Mucosa of descending colon (tissue), 3 donors: ENCODE measurements at regions not wholly inside any gene's neighbourhood (a gene's known extent, or its start where the extent isn't known, plus 50 kb on each side); places are given as distances from the start of the nearest gene placed in this dataset.
"Not testable (repeated sequence)": the region's sequence is repeated elsewhere in the genome, so short reads cannot be mapped to it uniquely, and the experiment has no call there.

Experiments used
- ATAC-seq: fragments of 200-7000 bp; cut with Tn5 transposase; one replicate; pipeline ENCODE4 v1.9.1; 2020; ENCODE audit warnings: mild to moderate bottlenecking, moderate library complexity
- DNase-seq, 3 donors: peaks; one replicate each; pipeline ENCODE4 v3.0.0-alpha.2; 2020
- H3K36me3 ChIP-seq: fragments of 200-600 bp; one replicate; pipeline ENCODE4 v1.8.0; 2021; ENCODE audit warnings: low read depth, mild to moderate bottlenecking
- H3K4me1 ChIP-seq: fragments of 200-600 bp; one replicate; pipeline ENCODE4 v1.8.0; 2021; ENCODE audit warnings: low read depth, mild to moderate bottlenecking
- H3K4me3 ChIP-seq: fragments of 200-600 bp; one replicate; pipeline ENCODE4 v1.8.0; 2021; ENCODE audit warnings: mild to moderate bottlenecking
- H3K9me3 ChIP-seq: fragments of 200-600 bp; one replicate; pipeline ENCODE4 v1.8.0; 2021; ENCODE audit warnings: mild to moderate bottlenecking
- CTCF ChIP-seq: fragments of 200-600 bp; IDR thresholded peaks from one replicate; pipeline ENCODE4 v1.8.0; 2022; ENCODE audit warnings: antibody characterized with exemption, mild to moderate bottlenecking
- intact Hi-C, 2 donors: fragments of 100-400 bp; cut with DNase I in 1 of 2; cut with micrococcal nuclease in 1 of 2; formaldehyde crosslinking; loops; one replicate each; pipeline versions ENCODE4 v1.11.0 to v1.11.1; 2022; cut with DNase I, micrococcal nuclease
- donor health status: DM: no; HTN: no; CAD: no; lungs with moderate emphysema.
- donor health status: DM: no; HTN: no; CAD: no.
- donor health status: DM: no; HTN: yes; CAD: no.

DNA sequence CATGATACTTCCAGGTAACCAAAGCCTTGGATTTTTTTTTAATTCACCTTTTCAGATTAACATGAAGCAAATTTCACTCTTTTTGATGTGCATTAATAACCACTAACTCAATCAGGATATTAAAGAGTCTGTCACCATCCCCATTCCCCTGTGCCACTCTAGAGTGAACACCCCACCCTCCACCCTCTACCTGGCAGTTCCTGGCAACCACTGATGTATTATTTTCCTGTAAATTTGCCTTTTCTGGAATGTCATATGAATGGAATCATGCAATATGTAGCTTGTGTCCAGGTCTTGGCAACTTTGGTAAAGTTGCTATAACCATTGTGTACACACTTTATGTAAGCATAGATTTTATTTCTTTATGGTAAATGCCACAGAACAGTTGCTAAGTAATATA is 627.6 kb downstream of the MCTP2 start:
- no peaks in the 10 kb centered on the region for H3K36me3 ChIP-seq
- ATAC-seq: peak; percentile 43
- intact Hi-C loops: no loop called here

DNA sequence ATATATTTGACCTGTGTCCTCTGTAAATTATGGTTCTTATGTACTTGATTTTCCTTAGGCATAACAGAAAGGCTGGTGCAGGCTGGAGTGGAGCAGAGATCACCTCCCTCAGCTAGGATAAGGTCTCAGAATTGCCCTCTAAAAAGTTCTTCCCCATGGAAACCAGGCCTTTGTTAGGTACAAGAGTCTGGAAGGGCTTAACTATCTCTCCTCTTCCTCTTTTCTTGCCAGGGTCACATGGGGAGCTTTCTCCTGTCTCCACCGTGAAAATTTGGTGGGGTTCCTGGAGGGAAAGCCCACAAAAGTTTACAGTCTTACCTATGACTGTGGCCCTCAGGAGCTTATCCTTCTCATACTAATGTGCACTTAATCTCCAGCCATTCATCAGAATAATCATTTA is 633.2 kb downstream of the MCTP2 start:
- H3K36me3 ChIP-seq: no peaks in the 10 kb centered on the region
- intact Hi-C loops: no loop called here
- H3K9me3 ChIP-seq: no peaks in the 10 kb centered on the region
- H3K4me1 ChIP-seq: no peaks in the 10 kb centered on the region
- TF ChIP-seq CTCF: no peak
- H3K4me3 ChIP-seq: no peak overlapping the region
- ATAC-seq: no peak
- DNase-seq: no peak

More for the DNA sequence above, 627.6 kb downstream of the MCTP2 start:
- no peak overlapping the region for H3K4me3 ChIP-seq
- no peak for DNase-seq
- no peaks in the 10 kb centered on the region for H3K9me3 ChIP-seq
- no peaks in the 10 kb centered on the region for H3K4me1 ChIP-seq
- TF ChIP-seq CTCF: no peak

- H3K4me3 ChIP-seq, H3K4me1 ChIP-seq, DNase-seq, H3K36me3 ChIP-seq, H3K9me3 ChIP-seq, ATAC-seq, intact Hi-C loops: not testable (repeated sequence)
Measured at GRCh38 chr15:94868265-94868664, 636.9 kb downstream of the MCTP2 start.

GRCh38 chr15:94875550-94875949 is 644.2 kb downstream of the MCTP2 start:
- no peak for DNase-seq
- no peak for ATAC-seq
- H3K4me3 ChIP-seq: no peak overlapping the region
- no peak for TF ChIP-seq CTCF
- no peaks in the 10 kb centered on the region for H3K36me3 ChIP-seq
- intact Hi-C loops: no loop called here
- H3K4me1 ChIP-seq: no peaks in the 10 kb centered on the region
- H3K9me3 ChIP-seq: no peaks in the 10 kb centered on the region

DNA sequence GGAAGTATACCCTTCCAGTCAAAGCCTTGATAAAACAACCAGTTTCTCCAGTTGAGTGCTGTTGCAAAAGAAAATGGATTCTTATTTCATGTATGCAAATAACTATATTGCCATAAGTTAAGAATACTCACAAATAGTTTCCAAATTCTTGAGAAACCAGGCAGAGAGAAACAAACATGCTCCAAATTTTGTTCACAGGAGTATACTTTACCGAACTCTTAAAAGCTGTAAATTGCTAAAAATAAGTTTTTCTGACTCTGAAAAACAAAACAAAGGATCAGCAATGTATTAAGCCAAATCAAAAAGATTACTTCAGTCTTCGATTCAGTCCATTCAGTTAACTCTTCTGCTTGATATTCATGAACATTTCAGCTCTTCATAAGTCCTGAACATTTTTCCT is 646.5 kb downstream of the MCTP2 start:
- intact Hi-C loops: no loop called here
- H3K9me3 ChIP-seq: no peaks in the 10 kb centered on the region
- no peaks in the 10 kb centered on the region for H3K4me1 ChIP-seq
- no peak for TF ChIP-seq CTCF
- no peak for ATAC-seq
- DNase-seq: no peak
- H3K36me3 ChIP-seq: no peaks in the 10 kb centered on the region
- H3K4me3 ChIP-seq: no peak overlapping the region

DNA sequence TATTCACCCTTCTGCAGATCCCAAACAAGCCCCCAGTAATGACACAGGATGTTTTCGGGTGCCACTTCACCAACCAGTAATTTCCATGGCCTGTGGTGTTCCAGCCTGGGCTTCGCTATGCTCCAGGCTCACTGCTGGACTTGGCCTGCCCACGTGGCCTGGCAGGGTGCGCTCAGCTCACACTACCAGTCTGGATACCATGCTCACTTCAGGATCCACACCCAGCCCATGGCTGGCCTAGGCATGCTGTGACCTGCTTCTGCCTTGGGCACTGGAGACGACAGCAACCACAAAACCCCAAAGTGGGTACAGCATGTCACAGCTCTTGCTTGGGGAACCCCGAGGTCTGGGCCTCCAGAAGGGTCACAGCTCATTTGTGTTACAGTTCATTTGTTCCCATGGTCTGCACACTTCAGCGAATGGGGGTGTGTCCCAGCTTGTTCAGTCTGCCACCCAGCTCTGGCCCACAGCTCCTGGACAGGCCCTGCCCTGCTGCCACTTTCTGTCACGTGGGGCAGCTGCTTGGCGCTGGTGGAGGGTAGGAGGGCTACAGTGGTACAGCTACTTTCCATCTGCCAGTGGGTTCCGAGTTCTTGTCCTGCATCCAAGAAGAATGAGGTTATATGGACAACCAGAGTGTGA is 650.8 kb downstream of the MCTP2 start:
- Histone ChIP-seq H3K9me3 (no peaks in the 10 kb centered on the region), H3K36me3 (no peaks in the 10 kb centered on the region), H3K4me3 (no peak overlapping the region), H3K4me1 (no peaks in the 10 kb centered on the region)
- no peak for TF ChIP-seq CTCF
- ATAC-seq (no peak), DNase-seq (no peak)
- intact Hi-C loops: no loop called here
